GM18511 (cell line): ENCODE measurements at regions not wholly inside any gene's neighbourhood (a gene's known extent, or its start where the extent isn't known, plus 50 kb on each side); places are given as distances from the start of the nearest gene placed in this dataset.
"Not testable (repeated sequence)": the region's sequence is repeated elsewhere in the genome, so short reads cannot be mapped to it uniquely, and the experiment has no call there.

Source experiments
- ATAC-seq: cut with Tn5 transposase; IDR thresholded peaks from one replicate; pipeline ENCODE4 v1.9.1; 2021; ENCODE audit warnings: mild to moderate bottlenecking, moderate library complexity; ENCODE audit not compliant: unreplicated experiment

DNA sequence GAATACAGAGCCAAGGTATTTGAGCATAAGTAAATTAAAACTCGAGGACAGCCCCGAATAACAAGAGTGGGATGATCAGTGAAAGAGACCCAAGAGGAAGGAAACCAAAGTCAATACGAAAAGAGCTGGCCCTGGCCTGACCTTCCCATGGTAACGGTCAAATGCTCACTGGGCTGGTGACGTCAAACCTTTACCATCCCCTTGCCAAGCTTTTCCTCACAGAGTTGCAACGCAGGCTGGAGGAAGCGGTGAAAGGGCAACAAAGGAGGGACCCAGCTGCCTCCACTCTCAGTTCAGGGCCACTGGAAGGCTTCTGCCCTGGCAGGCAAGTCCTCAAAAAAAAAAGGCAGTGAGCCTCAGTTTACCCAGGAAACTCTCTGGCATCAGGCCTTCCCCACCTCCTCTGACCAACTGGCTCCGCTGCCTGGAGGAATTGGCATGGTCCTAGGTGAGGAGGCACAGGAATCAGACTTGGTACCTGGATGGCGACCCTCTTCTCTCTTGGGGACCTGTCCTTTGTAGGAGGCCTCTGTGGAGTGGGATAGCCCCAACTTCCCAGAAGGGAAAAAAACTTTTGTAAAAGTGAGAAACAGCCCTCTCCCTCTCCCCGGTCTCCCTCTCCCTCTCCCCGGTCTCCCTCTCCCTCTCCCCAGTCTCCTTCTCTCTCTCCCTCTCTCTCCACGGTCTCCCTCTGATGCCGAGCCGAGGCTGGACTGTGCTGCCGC is 212.4 kb downstream of the ANAPC1 start:
- no peak for ATAC-seq

GRCh38 chr2:111672641-111673040 is 211.4 kb downstream of the ANAPC1 start:
- ATAC-seq = not testable (repeated sequence)

DNA sequence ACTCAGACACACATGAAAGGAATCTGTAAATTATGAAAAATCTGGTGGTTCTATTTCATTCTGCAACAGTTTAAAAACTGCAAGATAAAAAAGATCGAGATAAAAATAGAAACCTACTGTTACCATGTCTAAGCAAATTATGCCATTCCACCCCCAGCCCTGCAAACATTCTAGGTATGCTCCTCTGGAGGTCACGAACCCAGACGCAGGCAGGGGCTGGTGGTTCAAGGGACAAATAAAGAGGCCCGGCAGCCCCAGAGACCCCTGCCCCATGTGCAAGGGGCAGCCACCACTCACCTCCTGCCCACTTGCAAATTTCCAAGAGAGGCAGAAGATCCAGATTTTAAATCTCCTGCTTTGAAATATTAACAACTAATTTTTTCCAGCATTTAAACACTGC is 210.5 kb downstream of the ANAPC1 start:
- ATAC-seq = no peak

DNA sequence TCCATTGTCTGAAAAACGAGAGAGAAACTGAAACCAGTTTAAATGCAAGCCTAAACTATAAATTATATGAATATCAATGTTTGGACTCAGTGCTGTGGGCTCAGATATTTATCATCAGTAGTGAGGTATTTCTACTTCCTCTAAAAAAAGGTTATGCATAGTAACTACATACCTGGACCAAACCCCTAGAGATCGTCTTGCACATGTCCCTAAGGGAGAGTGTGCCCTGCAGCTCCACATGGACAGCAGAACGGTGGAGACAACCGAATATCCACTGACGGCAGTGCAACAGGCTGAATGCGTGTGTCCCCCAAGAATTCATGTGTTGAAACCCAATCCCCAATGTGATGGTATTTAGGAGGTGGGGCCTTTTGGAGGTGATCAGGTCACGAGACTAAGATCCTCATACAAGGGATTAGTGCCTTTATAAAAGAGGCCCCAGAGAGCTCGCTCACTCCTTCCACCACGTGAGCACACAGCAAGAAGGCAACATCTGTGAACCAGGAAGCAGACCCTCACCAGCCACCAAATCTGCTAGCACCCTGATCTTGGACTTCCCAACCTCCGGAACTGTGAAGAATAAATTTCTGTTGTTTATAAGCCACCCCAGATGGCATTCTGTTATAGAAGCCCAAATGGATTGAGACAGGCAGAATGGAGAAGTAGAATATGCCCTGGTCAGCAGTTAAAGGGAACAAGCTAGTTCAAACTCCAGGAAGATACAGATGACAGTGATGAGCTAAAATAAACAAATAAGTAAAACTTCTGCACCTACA is 208.4 kb downstream of the ANAPC1 start:
- no peak for ATAC-seq

DNA sequence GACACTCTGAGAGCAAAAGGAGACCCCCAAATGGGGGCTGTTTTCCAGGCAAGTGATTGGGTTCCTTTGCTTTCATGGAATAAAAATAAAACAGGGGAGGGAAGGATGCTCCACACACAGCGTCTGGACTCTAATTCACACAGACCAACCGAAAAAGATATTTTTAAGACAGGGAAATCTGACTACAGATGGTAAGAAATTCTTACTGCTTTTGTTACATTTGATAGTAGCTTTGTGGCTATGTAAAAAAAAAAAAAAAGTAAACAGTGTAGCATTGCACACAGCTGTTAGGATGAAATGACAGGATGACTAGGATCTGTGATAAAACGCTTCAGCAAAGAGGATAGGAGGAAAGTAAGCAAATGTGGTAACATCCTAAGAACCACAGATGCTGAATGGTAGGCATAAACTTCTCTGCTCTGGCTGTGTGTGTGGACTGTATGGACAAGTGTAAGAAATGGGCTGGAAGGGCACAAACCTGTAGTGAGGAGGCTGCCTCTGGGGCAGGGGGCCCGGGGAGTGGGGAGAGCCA is 207.6 kb downstream of the ANAPC1 start:
- ATAC-seq = no peak

GRCh38 chr2:111678161-111678560 is 205.8 kb downstream of the ANAPC1 start:
- no peak for ATAC-seq

GRCh38 chr2:111678651-111679050 is 205.3 kb downstream of the ANAPC1 start:
- no peak for ATAC-seq

DNA sequence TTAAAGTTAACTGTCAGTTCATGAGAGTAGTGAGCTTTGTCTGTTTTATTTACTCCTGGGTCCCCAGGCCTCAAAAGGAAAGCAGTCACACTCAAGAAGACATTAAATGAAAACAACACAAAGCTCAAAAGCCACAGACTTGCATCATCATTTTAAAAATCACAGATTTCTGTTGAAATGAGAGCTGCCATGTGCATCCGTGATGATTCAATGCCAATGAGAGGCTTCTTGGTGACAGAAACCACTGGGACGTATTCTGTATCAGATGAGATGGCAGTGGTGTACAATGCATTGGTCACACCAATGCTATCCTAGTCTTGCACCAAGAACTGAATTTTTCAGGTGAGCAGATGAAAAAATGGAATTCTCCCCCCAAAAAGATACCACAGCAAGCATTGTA is 204.8 kb downstream of the ANAPC1 start:
- ATAC-seq = no peak

GRCh38 chr2:111684611-111685010 is 199.4 kb downstream of the ANAPC1 start:
- no peak for ATAC-seq

GRCh38 chr2:111685342-111685741 is 198.7 kb downstream of the ANAPC1 start:
- no peak for ATAC-seq

DNA sequence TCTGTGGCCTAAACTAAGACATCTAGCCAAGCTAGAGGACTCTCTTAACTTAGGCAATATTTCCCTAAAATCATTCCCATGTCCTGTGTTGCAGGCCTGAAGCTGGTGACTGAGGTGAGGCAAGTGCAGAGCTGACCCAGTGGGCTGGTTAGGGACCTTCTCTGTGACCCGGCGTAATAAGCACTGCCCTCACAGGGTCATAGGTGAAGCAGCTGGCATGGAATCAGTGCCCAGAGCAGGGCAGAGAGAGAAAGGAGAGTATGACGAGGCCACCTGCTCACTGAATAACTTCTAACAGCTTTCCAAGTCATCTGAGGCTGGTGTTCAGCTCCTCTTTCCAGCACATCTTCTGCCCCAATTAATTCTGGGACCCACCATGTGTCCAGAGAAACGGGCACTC is 197.0 kb downstream of the ANAPC1 start:
- ATAC-seq = no peak

DNA sequence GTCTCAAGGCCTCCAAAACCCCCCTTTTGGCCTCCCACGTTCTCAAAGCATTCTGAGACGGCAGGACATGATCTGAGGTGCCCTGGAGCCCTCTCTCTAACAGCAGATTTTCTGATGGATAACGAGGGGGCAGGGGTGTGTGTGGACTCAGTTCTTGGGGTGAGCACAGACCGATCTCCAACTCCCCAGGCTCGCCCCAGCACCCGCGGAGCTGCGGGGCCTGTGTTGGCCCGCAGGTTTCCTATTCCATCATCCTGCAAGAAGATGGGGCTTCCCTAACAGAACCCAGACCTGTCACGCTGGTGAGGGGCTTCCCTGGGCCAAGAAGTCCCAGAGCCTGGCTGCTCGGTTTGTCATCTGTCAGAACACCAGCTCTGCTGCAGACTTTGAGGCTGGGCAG is 196.1 kb downstream of the ANAPC1 start:
- no peak for ATAC-seq

GRCh38 chr2:111688482-111688881 is 195.5 kb downstream of the ANAPC1 start:
- no peak for ATAC-seq

DNA sequence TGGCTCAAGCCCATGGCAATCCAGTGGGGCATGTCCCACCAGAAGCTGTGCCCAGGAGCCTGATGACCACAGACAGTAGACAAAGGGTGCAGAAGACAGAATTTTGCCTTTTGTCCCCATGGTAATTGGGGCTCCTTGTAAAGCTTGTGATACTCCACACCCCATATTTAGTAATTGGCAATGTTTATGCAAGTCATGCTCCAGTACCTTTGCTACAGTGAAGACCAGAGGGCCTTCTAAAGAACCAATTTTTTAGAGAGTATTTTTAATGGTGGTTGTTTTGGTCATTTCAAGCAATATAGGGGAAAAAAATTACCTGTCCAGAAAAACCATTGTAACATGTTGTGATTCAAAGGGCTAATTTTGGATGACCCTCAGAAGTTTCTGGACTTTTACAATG is 194.8 kb downstream of the ANAPC1 start:
- no peak for ATAC-seq

DNA sequence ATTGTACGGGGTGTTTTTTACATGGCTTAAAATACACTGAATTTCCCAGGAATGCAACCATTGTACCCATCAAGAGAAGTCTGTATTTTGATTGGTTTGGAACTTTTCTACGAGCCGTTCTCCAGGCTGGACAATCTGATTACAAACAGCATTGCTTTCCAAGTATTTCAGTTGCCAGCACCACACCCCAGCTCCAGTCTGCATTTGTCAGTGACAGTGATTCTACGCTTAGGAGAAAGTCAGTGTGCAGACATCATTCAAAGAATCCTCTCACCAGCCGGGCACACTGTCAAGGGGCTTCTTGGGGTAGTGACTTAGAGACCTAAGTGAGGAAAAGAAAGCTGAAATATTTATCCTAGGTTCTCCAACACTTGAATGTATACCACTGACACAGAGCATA is 194.1 kb downstream of the ANAPC1 start:
- ATAC-seq = no peak

DNA sequence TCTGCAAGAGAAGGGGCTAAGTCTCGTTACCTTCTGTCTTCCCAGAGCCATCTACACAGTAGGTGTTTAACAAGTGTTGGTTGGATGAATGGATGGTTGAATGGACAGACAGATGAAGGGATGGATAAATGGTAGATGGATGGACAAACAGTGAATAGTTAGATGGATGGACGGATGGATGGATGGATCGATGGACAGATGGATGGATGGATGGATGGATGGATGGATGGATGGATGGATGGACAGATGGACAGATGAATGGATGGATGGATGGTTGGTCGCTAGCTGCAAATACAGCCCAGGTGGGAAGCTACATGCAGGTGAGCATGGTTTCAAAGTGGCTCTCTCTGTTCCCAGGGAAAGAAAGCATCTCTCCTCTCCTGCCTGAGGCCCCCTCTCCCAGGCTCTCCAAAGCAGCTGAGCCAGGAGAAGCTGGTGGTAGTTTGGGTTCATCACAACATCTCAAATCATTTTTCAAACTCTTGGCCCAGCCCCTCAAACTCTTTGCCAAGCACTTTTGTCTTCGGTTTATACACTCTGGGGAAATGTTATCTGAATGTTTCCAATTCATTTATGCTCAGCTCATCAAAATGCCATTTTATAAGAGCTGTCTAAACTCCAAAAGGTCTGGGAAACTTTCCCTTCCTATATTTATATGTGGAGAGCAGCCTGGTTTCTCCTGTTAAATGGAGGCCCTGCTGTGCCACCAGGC is 192.7 kb downstream of the ANAPC1 start:
- no peak for ATAC-seq

- ATAC-seq = no peak
Measured at GRCh38 chr2:111692311-111692710, 191.7 kb downstream of the ANAPC1 start.

- no peak for ATAC-seq
Measured at GRCh38 chr2:111694700-111695101, 189.3 kb downstream of the ANAPC1 start.

DNA sequence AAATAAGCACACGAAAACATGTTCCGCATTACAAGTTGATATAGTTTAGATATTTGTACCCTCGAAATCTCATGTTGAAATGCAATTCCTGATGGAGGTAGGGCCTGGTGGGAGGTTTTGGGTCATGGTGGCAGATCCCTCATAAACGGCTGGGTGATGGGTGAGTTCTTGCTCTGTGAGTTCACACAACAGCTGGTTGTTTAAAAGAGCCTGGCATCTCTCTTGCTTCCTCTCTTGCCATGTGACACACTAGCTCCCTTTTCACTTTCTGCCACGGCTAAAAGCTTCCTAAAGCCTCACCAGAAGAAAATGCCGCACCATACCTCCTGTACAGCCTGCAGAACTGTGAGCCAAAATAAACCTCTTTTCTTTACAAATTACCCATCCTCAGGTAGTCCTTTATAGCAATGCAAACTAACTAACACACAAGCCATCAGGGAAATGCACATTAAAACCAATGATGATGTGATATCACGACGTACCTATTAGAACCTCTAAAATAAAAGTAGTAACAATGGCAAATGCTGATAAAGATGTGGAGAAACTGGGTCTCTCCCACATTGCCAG is 188.5 kb downstream of the ANAPC1 start:
- no peak for ATAC-seq

DNA sequence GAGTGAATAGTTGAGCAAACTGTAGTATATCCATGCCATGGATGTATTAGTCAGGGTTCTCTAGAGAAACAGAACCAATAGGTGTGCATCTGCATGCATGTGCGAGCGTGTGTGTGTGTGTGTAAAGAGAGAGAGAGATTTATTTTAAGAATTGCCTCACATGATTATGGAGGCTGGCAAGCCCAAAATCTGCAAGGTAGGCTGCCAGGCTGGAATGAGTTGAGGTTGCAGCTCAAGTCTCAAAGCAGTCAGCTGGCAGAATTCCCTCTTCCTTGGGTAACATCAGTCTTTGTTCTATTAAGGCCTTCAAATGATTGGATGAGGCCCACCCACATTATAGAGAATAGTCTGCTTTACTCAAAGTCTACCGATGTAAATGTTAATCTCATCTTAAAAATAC is 187.8 kb downstream of the ANAPC1 start:
- ATAC-seq = no peak

DNA sequence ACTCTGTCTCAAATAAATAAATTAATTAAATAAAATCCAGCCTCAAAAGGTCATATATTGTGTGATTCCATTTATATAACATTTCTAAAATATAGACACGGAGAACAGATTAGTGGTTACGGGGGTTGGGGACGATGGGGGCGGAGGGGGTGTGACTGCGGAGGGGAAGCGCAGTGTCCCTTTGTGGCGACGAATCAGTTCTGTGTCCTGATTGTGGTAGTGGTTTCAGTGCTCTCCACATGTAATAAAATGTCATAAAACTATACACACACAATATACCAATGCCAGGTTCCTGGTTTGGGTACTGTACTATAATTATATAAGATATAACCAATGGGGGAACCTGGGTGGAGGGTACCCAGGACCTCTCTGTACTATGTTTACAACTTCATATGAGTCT is 186.4 kb downstream of the ANAPC1 start:
- ATAC-seq = no peak
